HG03571 (cell line): ENCODE measurements at regions not wholly inside any gene's neighbourhood (a gene's known extent, or its start where the extent isn't known, plus 50 kb on each side); places are given as distances from the start of the nearest gene placed in this dataset.

Source experiments
- ATAC-seq: cut with Tn5 transposase; IDR thresholded peaks from one replicate; pipeline ENCODE4 v1.9.1; 2021; ENCODE audit not compliant: unreplicated experiment

DNA sequence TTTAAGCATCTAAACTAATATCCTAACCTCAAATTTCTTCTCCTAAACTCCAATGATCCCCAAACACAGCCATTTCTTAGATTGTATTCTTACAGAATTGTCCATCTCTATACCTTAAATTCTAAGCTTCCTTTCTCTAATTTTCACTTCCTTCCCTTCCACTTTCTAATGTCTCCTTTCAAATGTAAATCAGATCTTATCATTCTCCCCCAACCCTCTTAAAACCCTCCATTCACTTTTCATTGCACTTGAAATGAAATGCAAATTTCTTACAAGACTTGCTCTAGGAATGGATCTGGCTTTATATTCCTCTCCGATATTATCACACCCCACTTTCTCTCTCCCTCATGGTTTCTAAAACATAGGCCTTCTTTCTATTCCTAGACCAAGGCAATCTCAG is 534.6 kb downstream of the LMO4 start:
- no peak for ATAC-seq

DNA sequence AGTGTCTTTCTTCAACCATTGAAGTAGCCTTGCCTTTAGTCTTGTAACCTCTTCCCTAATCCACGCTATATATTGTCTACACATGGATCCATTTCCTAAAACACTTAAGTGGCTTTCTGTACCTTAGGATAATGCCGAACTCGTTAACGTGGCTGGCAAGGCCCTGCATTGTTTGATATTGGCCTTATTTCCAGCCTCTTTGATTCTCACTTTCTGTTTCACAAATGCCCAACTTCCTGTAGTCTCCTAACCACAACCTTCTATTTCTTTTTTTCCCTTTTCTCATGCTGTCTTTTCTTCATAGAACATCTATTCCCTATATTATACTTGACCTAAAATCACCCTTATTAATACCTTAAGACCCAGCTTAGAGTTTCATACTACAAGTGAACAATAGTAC is 536.0 kb downstream of the LMO4 start:
- no peak for ATAC-seq

DNA sequence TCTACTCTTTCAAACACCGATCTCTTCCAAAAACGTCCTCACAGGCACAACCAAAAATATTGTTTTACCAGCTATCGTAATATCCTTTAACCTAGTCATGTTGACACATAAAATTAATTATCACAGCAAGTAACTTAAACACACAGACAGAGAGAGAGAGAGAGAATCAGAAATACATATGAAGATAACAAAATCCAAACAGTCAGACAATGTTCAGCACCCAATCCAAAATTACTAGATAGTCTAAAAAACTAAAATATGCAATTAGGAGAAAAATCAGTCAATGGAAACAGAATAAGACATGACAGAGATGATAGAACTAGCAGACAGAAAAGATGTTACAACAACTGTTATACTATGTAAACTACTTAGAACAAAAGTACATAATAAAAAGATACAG is 537.7 kb downstream of the LMO4 start:
- ATAC-seq, result no peak

- no peak for ATAC-seq
Observed at GRCh38 chr1:87867626-87868025, 538.9 kb downstream of the LMO4 start.

DNA sequence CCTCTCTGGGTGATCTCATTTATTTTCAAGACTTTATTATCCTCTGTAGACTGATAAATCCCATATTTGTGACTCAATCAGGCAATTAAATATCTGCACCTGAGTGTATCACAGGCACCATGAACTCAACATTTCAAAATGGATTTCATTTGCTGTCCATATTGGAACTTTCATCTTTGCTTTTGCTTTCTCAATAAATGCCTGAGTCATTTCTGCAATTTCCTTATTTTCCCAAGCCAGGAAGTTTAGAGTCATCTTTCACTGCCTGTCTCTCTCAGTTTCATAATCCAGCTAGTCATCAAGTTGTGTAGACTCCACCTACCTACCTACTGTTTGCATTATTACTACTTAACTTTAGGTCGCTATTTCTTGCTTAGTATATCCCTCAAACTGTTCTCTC is 540.9 kb downstream of the LMO4 start:
- ATAC-seq, result no peak

GRCh38 chr1:87872189-87872588 is 543.5 kb downstream of the LMO4 start:
- no peak for ATAC-seq

DNA sequence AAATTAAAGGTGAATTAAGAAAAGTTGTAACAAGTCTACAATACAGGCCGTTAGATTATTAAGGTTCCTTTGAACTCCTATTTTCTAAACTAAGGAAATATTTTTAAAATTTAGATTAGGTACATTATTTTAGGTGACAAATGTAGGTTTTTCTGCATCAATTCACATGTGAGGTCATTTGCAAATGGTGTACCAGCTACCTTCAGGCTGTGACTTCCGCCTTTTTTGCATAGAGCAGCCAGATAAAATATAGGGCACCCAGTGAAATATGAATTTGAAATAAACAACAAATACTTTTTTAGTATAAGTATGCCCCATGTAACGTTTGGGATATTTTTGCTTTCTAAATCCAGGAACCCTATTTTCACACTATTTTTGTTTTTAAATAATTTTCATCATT is 544.0 kb downstream of the LMO4 start:
- ATAC-seq, result peak; percentile 53

DNA sequence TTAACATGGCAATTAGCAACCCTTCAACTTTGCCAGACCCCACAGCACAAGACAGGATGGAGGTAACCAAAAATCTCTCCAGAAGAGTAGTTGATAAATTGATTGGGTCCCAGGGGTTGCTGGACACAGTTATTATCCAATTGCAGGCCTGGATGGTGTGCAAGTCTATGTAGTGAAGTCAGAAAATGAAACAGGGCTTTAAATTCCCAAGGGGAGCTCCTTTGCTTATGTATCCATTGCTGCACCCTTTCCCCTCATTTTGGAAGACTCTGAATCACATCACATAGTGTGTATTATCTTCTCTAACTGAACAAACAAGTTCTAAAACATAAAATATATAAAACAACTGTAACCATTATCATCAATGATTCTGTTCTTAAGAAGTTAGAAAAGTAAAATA is 550.2 kb downstream of the LMO4 start:
- no peak for ATAC-seq

- ATAC-seq, result no peak
Observed at GRCh38 chr1:87880098-87880760, 551.5 kb downstream of the LMO4 start.

DNA sequence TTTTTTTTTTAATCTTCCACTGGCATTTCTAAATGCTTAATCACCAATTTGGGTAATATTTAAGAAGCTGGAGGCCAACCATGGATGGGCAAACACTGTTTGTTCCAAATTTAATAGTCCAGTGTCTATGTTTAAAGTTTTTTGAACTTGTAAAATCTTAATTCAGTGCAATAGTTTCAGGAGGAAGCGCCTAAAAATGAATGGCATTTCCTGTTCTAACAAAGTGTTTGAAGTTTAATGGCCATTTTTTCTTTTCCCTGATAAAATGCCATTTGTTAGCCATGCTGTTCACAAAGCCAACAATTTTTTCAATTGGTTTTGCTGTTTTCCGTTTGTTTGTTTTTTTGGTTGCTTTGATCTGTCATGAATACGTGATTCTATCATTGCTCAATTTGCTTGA is 552.1 kb downstream of the LMO4 start:
- no peak for ATAC-seq

GRCh38 chr1:87883906-87884305 is 555.2 kb downstream of the LMO4 start:
- ATAC-seq, result no peak

- no peak for ATAC-seq
Observed at GRCh38 chr1:87884581-87884980, 555.9 kb downstream of the LMO4 start.

DNA sequence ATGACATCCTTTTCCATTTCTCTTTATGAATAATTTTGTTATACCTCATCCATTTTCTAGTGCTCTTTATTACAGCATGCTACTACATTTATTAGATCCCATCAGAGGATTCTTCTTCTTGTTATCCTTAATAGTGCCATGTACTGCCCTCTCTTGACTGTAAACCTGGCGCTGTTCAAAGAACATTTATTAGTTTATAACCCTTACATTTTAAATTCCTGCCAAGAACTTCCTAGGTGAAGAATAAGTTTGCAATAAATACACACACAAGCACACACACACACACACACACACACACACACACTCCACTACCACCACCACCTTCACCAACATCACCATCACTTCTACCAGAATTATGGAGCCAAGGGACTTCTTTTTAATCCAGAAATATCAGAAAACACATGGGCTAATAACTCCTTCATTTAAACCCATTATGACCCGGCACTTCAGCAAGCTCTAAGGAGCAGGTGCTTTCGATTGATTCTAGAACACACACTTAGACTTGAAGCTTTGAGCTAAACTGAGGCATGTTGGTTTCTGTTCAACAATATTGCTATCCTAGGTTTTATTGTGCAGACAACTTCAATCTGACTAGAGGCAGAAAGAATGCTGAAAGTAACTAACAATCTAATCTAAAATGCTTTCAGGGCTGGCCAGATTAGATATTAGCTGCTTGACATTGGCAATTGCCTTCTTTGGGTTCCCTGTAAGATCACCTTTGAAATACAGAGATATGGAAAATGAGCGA is 556.8 kb downstream of the LMO4 start:
- no peak for ATAC-seq

- ATAC-seq, result no peak
Observed at GRCh38 chr1:87887100-87887499, 558.4 kb downstream of the LMO4 start.

GRCh38 chr1:87888446-87888845 is 559.8 kb downstream of the LMO4 start:
- no peak for ATAC-seq

- ATAC-seq, result no peak
Observed at GRCh38 chr1:87894062-87894461, 565.4 kb downstream of the LMO4 start.

- no peak for ATAC-seq
Observed at GRCh38 chr1:87897481-87897880, 568.8 kb downstream of the LMO4 start.

- ATAC-seq, result no peak
Observed at GRCh38 chr1:87898431-87898830, 569.8 kb downstream of the LMO4 start.

GRCh38 chr1:87899017-87899416 is 570.3 kb downstream of the LMO4 start:
- no peak for ATAC-seq

DNA sequence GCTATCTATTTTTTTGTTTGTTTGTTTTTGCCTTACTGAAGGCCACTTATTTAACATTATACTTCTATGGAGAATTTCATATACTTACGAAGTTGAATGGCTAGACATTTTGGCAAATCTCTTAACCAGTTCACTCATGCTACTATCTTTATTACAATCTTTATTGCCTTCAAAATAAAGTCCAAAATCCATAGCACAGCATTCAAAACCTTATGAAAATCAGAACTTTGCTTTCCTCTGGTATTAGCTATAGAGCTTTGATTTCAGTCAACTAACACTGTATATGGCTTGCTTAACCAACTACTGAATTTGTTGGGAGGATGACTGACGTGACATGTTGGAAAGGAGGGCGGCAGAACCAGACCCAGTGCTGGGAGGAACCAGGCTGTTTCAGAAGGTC is 571.1 kb downstream of the LMO4 start:
- ATAC-seq, result no peak

GRCh38 chr1:87902830-87903229 is 574.1 kb downstream of the LMO4 start:
- ATAC-seq, result no peak

DNA sequence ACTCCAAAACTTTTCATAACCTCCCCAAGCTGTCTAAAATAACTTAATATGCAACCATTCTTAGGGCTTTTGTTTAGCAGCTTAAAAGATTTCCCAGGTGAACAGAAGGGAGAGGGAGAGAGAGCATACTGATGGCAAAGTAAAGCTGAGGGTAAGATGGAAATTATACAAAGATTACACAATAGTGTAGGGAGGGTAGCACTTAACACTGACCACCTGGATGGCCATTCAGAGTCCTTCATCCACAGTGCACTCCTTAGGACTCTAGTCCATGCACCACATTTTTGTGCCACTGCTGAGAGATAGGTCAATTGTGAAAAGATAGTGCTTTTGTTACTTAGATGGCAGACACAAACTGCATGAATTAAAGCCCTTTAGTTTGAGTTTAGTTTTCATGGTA is 574.6 kb downstream of the LMO4 start:
- ATAC-seq, result no peak

GRCh38 chr1:87904651-87905050 is 576.0 kb downstream of the LMO4 start:
- no peak for ATAC-seq
